ENCODE measurements at regions not wholly inside any gene's neighbourhood (a gene's known extent, or its start where the extent isn't known, plus 50 kb on each side); places are given as distances from the start of the nearest gene placed in this dataset.

- Histone ChIP-seq H4K20me1 (ENCODE audit: insufficient read depth) (no peaks in the 10 kb centered on the region), H3K9me3 (ENCODE audit: low read length) (no peaks in the 10 kb centered on the region), H3K27me3 (ENCODE audit: insufficient read depth, low read depth, low read length) (no peaks in the 10 kb centered on the region), H3K9ac (ENCODE audit: low read length) (no peak overlapping the region), H3K4me3 (ENCODE audit: low read length) (no peak overlapping the region), H3K79me2 (replicated peaks; ENCODE audit: insufficient read depth, low read length) (no peaks in the 10 kb centered on the region), H3F3A (ENCODE audit: insufficient read depth, low read length, poor library complexity, severe bottlenecking) (no peaks in the 10 kb centered on the region), H3K36me3 (ENCODE audit: insufficient read depth, low read length) (no peaks in the 10 kb centered on the region), H2AFZ (ENCODE audit: low read depth, low read length) (no peak overlapping the region), H3K9me2 (ENCODE audit: insufficient read depth, low read length) (no peaks in the 10 kb centered on the region), H3K4me2 (ENCODE audit: low read length) (no peak overlapping the region), H3K27ac (ENCODE audit: low read length) (no peak overlapping the region)
- TF ChIP-seq EP300 (conservative IDR thresholded peaks at IDR 0.05; ENCODE audit: poor library complexity, severe bottlenecking) (no peak), MXI1 (conservative IDR thresholded peaks at IDR 0.05; ENCODE audit: poor library complexity, severe bottlenecking) (no peak), POLR2AphosphoS5 (IDR thresholded peaks at IDR 0.05) (no peak), RAD21 (conservative IDR thresholded peaks at IDR 0.05) (no peak), REST (IDR thresholded peaks at IDR 0.05; ENCODE audit: borderline replicate concordance) (no peak), EZH2 (IDR thresholded peaks at IDR 0.05; ENCODE audit: borderline replicate concordance, insufficient read depth, low read length, poor library complexity, severe bottlenecking) (no peak), TAF1 (IDR thresholded peaks at IDR 0.05; ENCODE audit: low read depth) (no peak), SMC3 (conservative IDR thresholded peaks at IDR 0.05; ENCODE audit: poor library complexity) (no peak)
These were observed 225.9 kb upstream of the BTBD3 start for GRCh38 chr20:11691766-11692165.

GRCh38 chr20:11692567-11692966 lies 225.1 kb upstream of the BTBD3 start:
- no peak overlapping the region for H3K4me2 ChIP-seq (ENCODE audit: low read length)
- no peaks in the 10 kb centered on the region for H3K79me2 ChIP-seq (replicated peaks; ENCODE audit: insufficient read depth, low read length)
- no peaks in the 10 kb centered on the region for H3K36me3 ChIP-seq (ENCODE audit: insufficient read depth, low read length)
- H3K27me3 ChIP-seq (ENCODE audit: insufficient read depth, low read depth, low read length), result no peaks in the 10 kb centered on the region
- no peaks in the 10 kb centered on the region for H4K20me1 ChIP-seq (ENCODE audit: insufficient read depth)
- TF ChIP-seq POLR2AphosphoS5 (IDR thresholded peaks at IDR 0.05) (no peak), SMC3 (conservative IDR thresholded peaks at IDR 0.05; ENCODE audit: poor library complexity) (no peak), RAD21 (conservative IDR thresholded peaks at IDR 0.05) (no peak), EP300 (conservative IDR thresholded peaks at IDR 0.05; ENCODE audit: poor library complexity, severe bottlenecking) (no peak), TAF1 (IDR thresholded peaks at IDR 0.05; ENCODE audit: low read depth) (no peak), EZH2 (IDR thresholded peaks at IDR 0.05; ENCODE audit: borderline replicate concordance, insufficient read depth, low read length, poor library complexity, severe bottlenecking) (no peak), CTCF (IDR thresholded peaks at IDR 0.05; ENCODE audit: poor library complexity, severe bottlenecking) (no peak), REST (IDR thresholded peaks at IDR 0.05; ENCODE audit: borderline replicate concordance) (no peak), MXI1 (conservative IDR thresholded peaks at IDR 0.05; ENCODE audit: poor library complexity, severe bottlenecking) (no peak)
- H2AFZ ChIP-seq (ENCODE audit: low read depth, low read length), result no peak overlapping the region
- H3K4me3 ChIP-seq (ENCODE audit: low read length), result no peak overlapping the region
- H3K9me3 ChIP-seq (ENCODE audit: low read length), result no peaks in the 10 kb centered on the region
- no peak overlapping the region for H3K9ac ChIP-seq (ENCODE audit: low read length)
- no peak overlapping the region for H3K27ac ChIP-seq (ENCODE audit: low read length)
- H3F3A ChIP-seq (ENCODE audit: insufficient read depth, low read length, poor library complexity, severe bottlenecking), result no peaks in the 10 kb centered on the region
- no peaks in the 10 kb centered on the region for H3K9me2 ChIP-seq (ENCODE audit: insufficient read depth, low read length)

Measured in neural cell (in vitro differentiated cells).